ENCODE measurements at regions not wholly inside any gene's neighbourhood (a gene's known extent, or its start where the extent isn't known, plus 50 kb on each side); places are given as distances from the start of the nearest gene placed in this dataset.

DNA sequence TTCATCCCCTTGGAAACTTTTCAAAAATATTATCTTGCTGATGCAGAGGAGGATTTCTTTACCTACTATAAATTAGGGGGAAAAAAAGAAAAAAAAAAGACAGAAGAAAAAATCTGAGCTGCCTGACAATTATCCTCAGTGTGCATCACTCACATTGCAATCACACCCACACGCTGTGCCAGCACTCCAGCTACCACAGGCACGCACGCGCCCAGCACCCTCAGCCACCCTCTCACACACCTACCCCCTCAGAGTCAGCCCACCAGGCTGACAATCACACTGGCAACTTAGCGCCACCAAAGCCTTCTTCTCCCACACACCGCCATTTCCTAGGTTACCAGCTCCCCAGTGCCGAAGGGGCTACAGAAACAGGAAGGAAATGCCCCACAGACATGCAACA lies 236.1 kb downstream of the KCNA4 start:
- DNase-seq = no peak

DNA sequence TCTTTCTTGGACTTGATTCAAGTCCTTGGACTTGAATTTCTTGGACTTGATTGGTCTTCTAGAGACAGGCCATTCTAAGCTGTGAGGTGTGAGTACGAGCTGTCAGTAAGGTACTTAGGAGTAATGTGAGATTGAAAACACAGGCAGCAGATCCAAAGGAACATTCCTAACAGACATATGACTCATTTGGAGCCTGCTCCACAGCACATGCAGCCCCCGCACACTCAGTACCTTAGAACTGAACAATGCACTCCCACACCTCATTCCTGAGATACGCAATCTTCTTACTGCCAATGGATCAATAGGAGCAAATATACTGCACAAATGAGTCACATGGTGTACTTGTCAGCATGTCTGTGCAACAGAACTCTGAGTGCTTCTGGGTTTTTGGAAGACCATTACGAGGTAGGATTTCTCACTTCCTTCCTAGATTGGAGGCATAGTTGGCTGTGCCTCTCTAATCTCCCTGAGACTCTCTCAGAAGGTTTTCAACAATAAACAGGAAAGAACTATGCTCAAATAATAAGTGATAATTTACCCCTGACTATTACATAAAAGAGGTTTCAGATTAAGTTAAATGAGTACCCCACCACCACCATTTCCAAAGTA lies 243.1 kb downstream of the KCNA4 start:
- DNase-seq = no peak

DNA sequence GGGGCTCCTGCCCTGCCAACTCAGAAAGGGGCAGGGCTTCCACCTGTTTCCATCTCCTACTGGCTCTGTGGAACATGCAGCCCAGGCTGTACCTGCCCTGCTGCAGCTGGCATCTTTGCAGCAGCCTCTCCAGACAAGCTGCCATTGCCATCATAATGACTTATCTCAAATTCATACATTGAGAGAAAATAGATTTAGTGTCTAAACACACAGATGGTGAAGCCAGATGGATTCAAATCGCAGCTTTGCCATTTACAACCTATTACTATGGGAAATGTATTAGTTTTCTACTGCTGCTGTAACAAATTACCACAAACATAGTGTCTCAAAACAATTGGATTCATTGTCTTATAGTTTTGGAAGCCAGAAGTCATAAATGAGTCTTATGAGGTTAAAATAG lies 260.0 kb downstream of the KCNA4 start:
- DNase-seq = no peak

DNA sequence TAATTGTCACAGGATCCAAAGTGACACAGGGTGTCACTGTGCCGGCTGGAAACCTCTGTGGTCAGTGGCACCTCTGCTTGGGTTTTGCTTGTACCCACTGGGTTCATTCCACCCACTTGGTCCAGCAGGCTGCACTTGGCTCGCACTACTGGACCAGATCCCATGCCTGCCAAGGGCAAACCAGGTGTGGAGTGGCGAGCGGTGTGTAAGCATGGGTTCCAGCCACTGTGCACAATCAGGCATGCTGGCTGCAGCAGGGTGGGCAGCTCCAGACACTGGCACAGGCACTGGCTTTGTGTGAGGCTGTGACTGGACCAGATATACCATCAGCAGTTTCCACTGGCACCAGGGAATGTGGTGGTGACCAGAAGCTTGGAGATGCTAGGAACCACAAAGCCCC lies 261.4 kb downstream of the KCNA4 start:
- DNase-seq = no peak

DNA sequence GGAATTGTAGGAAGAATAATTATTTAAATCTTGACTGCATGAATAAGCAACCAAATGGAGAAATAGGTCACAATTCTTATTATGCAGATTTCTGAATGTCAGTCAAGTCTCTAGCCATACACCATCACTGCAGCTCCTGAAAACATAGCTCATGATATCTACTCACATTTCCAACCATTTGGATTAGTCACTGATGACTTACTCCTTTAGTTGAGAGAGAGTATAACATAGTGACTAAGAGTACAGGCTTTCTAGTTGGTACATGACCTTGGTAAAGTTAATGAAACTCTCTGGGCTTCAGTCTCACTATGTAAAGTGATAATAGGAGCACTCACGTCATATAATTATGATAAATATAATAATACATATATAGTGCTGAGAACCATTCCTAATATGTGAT lies 265.2 kb downstream of the KCNA4 start:
- no peak for DNase-seq

DNA sequence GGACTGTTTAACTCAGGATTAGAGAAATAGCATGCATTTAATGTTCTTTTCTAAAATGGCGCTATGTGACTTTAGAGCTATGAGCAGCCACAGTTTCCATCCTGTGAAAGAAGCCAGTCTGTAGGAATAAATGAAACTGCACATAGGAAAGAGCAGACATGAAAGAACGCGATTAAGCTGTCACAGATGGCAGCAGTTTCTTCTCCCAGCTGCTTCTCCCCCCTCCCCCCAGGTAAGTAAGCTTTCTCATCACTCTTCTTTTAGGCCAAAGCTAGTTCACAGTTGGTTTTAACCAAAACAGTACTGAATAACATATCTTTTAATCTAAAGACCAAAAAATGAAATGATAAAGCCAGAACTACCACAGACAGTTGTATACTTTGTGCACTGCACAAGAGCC lies 266.4 kb downstream of the KCNA4 start:
- DNase-seq = no peak

DNA sequence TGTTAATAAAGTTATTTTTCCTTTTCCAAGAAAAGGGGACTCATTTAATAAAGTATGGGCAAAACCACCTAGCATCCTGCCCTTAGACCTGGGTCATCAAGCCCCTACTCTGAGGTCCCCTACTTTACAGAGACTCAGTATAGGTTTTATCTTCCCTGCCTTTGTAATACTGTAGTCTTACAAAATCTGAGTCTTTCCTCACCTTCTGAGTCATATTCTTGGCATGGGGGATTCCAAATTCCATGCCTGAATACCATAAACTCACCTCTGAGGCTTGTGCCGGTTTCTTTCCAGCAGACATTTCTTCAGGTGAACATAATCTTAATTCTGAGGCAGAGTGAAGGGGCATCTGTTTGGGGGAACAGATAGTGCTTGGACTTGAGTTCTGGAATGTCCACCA lies 282.5 kb downstream of the KCNA4 start:
- no peak for DNase-seq

DNA sequence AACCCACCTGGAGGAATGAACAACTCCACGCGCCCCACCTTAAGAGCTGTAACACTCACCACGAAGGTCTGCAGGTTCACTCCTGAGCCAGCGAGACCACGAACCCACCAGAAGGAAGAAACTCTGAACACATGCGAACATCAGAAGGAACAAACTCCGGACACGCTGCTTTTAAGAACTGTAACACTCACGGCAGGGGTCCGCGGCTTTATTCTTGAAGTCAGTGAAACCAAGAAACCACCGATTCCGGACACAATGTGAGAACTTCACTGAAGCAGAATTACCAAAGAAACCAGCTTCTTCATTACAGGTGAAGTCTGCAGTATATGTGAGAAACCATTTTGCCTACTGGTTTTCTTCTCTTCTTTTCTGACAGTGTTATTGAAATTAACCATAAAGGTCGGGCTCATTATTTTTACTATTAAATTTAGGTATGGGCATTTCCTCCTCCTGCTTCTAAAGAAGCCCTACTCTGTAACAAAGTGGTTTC lies 303.0 kb downstream of the KCNA4 start:
- DNase-seq = no peak

DNA sequence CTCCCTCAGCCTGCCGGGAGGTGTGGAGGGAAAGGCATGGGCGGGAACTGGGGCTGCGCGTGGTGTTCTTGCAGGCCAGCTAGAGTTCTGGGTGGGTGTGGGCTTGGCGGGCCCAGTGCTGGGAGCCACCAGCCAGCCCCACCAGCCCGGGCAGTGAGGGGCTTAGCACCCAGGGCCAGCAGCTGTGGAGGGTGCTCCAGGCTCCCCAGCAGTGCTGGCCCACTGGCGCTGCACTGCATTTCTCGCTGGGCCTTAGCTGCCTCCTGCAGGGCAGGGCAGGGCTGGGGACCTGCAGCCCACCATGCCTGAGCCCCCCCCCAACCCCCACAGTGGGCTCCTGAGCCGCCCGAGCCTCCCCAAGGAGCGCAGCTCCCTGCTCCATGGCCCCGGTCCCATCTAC lies 304.2 kb downstream of the KCNA4 start:
- DNase-seq = no peak

DNA sequence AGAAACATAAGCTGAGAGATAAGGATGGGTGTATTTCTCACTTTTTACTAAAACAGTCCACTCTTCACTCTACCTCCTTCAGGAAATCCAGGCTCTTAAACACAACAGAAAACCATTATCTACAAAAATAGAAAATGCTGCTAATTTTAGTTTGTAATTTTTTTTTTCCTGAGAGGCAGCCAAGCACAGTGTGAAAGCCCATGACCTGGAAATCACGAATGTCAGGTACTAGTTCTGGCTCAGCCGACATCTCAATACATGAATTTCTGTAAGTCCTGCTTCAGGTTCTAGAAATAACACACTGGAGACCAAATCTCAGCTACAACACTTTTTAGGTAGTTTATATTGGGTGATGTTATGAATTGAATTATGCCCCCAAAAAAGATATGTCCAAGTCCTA lies 308.9 kb downstream of the KCNA4 start:
- DNase-seq = no peak

DNA sequence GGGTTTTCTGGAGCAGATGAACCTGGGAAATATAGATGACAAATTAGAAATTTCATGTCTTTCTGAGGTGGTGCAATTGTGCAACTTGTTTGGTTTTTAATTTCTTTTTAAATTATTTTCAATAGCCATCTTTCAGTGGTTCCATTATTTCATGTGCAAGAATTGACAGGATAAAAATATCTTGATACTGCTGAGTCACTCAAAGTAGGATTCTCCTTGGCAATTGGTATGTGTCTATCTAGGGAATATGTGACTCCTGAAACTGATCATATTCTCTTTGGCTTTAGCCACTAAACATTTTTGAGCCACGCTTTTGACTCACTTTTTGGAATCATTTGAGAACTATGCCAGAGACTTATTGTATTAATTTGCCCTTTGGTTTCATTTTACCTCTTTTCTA lies 331.5 kb downstream of the KCNA4 start:
- DNase-seq = no peak

DNA sequence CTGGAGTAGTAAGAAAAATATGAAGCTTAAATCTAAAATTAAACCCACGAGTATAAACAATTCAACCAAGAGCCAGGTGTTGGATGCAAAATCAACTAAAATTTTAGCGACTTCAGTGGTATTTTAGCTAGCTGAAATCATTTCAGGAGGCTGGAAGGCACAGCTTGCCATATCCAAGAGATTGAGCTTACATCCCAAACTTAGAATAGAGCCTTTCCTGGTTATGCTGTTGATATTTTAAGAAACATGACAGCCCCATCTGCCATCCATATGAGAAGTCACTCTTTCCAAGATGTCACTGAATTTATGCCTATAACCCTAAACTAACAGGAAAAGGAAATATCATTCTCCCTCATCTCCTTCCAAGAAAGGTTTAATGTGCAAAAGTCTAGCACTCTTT lies 334.0 kb downstream of the KCNA4 start:
- no peak for DNase-seq

DNA sequence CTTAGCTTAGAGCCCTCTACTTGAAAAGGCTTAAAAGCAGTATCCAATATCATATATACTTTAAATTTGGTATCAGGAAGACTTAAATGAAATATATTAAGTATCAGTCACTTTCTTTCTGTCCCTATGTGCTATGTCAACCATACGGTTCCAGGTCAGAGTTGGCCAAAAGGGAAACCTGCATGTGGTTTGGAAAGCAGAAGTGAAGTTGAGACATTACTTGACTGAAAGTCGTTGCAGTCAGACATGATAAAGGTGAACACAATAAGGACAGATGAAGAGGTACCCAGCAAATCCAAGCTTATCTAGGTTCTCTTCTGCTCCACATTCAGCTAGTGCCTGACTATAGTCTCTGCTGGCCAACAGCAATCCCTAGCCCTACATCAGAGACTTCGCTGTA lies 336.8 kb downstream of the KCNA4 start:
- no peak for DNase-seq

DNA sequence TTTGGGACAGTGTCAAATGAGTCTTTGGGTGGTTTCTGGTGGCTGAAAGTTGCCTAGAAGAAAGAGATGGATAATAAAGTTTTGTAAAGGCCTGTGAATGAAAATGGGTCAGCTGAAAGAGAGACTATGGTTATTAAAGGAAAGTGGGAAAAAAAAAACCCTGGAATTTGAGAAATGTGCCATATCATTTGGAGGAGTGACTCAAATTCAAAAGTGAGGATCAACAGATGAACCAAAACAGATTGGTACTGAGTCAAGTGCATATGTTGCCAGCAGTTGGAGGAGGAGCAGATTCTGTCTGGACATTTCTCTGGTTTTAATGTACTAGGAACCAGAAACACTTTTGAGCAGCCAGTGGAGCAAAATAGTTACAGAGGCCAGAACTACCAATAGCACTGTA lies 339.8 kb downstream of the KCNA4 start:
- DNase-seq = no peak

DNA sequence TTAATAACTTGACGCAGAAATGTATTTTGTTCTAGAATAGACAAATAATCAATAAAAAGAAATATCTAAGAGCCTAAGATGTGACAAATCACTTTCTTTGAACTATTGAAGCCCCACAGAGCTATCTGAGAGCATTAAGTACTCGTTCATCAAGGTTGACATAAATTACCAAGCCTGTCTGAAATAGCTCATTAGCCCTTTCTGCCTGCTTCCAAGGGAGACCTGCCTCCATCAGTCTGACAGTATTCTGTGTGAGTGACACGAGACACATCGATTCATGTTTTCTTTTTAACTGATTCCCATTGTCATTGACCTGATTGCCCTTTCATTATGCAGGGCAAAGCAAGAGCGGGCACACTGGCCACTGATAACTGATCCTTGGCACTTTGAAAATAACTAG lies 347.5 kb downstream of the KCNA4 start:
- no peak for DNase-seq

DNA sequence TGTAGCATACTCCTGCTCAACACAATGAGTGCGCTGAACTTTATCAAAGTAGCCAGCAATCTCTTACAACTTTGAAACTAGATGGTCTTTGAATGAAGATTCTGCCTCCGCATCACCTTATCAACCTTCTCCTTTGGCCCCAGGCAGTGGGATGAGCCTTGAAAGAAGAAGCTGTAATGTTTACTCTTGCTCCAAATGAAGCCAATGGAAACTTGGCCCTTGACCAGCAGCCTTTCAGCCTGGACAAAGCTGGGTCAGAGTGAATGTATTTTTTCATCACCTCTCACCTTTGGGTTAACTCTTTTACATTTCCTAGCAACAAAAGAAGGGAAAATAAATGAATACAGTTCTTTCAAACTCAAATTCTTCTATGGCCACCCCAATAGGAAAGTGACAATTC lies 359.1 kb downstream of the KCNA4 start:
- DNase-seq = no peak

DNA sequence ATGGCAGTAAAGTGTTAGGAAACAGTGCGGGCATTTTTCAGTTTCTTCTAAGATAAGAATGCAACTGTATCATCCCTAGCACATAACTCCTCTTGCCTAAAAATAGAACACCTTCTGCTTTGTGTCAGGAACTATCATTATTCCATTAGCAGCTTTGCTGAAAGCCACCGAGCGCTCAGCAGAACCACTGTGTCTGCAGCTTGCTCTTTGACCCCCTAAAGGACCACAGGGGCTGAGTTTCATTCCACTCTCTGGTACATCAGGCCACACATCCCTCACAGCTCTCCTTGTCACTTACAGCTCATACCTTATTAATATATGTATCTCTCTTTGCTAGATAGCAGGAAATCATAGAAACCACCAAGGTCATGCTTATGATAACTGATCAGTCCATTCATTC lies 360.2 kb downstream of the KCNA4 start:
- no peak for DNase-seq

DNA sequence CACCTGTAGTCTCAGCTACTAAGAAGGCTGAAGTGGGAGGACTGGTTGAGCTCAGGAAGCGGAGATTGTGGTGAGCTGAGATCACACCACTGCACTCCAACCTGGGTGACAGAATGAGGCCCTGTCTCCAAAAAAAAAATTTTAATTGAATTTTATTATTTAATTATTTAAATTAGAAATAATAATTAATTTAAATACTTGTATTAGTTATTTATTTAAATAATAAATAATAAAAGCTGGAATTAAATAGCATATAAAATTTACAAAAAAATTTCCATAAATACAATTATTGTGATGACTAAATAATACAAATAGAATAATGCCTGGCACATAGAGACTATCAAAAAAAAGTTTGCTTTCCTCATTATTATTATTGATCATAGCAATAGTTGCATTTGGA lies 371.5 kb downstream of the KCNA4 start:
- DNase-seq = no peak

DNA sequence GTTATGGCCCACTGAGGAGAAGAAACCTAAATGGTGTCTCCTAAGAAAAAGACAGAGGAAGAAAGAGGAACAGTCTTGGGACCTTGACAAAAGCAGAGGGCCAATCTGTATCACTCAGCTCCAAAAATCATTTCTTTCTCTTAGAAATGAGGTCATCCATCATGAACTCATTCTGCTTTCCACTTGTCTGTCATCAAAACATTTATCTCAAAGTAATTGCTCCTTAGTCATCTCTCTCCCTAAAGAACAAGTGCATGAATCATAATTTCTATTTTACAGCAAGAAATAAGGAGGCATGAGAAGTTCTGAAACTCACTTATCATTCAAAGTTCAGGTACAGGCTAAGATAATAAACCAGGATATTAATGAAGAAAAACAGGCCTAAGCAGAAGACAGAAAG lies 375.6 kb downstream of the KCNA4 start:
- no peak for DNase-seq

DNA sequence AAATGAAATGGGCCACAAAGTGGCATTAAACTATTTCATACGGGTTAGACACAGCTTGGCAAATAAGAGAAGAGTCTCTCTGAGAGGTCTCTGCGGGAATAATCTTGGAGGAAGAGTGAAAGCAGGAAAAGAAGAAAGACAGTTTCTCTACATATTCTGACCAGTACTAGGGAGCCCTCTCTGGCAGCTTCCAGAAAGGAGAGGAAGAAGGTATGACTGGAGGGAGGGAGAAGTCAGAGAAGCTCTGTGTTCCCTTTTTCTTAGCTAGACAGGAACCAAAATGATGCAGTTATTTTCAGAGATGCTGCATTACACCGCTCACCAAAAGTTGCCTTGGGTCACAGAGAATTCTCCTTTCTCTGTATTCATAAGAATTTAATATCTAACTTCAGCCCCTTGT lies 382.1 kb downstream of the KCNA4 start:
- DNase-seq = no peak

DNA sequence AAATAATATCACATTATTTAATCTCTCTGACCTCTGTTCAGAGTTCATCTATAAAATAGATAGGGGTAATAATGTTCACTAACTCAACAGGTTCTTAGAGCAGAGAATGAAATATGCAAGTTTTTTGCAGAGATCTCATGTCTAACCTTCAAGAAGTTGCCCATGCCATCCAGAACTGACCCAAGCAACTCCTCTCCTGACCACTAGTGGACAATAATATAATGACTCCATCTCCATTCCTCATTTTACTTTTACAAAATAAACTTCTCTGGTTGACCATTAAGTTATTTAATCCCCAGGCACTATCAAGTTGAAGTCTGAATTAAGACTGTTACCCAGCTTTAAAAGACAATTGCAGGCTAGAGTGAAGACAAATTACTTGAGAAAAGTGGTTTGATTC lies 382.6 kb downstream of the KCNA4 start:
- DNase-seq = no peak

DNA sequence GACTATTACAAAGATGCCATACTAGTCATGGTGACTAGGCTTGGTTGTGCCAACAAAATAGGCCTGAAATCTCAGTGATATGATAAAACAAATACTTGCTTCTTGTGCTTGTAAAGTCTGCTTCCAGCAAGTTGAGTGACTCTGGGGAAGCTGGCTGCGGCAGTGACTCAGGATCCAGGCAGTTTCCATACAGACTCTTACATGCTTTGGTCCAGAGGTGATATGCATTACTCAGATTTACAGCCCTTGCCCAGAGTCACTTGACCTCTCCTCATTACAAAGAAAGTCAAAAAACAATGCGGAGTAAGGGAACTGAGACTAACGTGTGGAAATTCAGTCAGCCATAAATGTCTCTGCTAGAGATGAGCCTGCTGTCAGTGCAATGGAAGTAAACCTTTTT lies 387.5 kb downstream of the KCNA4 start:
- DNase-seq = no peak

DNA sequence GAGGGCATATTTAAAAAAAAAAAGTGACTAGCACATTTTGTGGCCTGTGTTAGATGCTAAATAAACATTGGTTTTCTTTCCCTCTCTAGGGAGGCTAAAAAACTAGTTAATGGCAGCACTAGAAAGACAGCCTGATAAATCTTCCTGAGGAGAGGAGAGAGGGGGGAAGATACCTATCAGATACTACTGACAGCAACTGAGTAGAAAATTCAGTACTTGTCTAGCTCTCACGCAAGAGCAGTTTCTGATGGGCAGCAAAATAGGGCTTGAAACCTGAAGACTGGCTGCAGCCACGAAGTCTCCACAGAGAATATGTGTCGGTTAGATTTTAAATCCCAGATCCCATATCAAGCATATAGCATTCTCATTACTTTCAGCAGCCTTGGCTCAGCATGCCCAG lies 388.2 kb downstream of the KCNA4 start:
- no peak for DNase-seq

DNA sequence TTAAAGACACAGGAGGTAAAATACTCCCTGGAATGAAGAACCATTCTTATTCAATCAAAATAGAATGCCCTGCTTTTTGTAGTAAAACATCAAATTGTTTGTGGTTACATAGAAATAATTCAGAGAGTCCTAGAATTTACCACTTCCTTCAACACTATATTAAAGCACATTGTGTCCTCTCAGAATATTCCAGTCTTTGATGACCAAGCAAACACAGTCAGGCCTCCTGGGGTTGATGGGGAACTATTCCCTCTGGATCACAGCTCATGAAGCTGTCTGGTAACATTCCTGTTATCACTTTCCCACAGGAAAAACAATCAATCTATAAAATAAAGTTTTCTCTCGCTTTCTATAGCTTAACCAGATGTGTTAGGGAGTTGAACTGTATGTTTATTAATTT lies 389.3 kb downstream of the KCNA4 start:
- DNase-seq = no peak

DNA sequence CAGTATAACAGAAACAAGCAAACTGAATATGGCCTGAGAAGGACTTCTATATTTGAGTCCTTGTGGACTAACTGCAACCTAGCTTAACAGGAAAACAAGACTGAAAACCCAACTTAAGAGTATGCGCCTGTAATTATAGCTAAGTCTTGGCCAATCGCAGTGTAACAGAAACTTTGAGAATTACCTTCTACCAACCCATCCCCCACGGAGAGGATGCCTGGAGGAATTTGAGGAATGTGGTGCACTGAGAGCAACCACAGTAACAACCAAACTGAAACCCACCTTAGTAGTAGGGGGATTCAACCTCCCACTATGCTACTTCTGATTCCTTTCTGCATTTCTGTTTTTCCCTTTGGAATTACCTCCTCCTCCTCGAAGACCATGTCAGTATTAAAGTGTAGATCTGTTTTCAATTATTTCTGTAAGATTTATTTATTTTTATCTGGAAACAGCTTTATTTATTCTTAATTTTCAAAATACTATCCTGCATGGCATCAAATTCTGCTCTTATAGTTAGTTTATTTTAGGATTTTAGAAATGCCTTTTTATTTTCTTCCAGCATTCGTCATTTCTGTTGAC lies 393.6 kb downstream of the KCNA4 start:
- DNase-seq = no peak

DNA sequence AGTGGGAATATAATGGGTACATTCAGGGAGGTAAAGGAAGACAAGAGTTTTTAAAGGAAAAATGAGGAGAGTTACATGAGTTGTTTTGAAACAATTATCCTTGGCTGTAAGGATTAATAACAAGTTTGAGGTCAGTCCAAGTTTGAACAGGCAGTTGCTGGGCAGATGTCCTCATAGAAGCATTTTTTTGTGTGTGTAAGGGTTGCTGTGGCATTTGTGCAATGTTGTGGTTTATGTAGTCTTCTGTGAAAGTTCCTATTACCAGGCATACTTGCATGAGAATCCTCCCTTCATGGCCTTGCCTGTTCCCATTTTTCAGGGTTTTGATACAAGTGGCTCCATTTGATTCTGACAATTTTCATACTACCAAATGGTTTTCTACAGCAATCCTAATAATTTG lies 400.2 kb downstream of the KCNA4 start:
- no peak for DNase-seq
